HG03045 (cell line): ENCODE measurements at regions not wholly inside any gene's neighbourhood (a gene's known extent, or its start where the extent isn't known, plus 50 kb on each side); places are given as distances from the start of the nearest gene placed in this dataset.

Source experiments
- ATAC-seq: cut with Tn5 transposase; IDR thresholded peaks from one replicate; pipeline ENCODE4 v1.9.1; 2021; ENCODE audit warnings: mild to moderate bottlenecking, moderate library complexity; ENCODE audit not compliant: unreplicated experiment

- ATAC-seq = no peak
Measured at GRCh38 chr12:83216230-83216629, 529.5 kb downstream of the TMTC2 start.

- no peak for ATAC-seq
Measured at GRCh38 chr12:83214185-83214584, 527.5 kb downstream of the TMTC2 start.

DNA sequence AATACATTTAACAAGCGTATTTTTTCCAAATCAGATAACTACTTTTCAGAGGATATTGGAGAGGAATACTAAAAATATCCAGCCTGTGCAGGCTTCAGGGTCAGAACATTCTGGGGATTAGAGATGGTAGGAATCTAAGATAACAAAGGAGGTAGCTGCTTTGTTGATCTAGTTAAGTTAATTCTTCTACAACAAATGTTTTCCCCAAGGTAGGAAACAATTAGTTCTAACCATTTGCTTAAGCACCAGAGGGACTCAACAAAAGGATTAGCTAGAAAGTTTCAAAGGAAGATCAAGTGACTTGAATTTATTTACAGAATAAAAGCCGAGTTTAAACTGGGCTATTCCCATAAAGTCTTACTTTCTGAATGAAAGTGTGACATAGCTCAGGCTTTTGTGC lies 524.2 kb downstream of the TMTC2 start:
- no peak for ATAC-seq

- no peak for ATAC-seq
Measured at GRCh38 chr12:83199069-83199468, 512.4 kb downstream of the TMTC2 start.

DNA sequence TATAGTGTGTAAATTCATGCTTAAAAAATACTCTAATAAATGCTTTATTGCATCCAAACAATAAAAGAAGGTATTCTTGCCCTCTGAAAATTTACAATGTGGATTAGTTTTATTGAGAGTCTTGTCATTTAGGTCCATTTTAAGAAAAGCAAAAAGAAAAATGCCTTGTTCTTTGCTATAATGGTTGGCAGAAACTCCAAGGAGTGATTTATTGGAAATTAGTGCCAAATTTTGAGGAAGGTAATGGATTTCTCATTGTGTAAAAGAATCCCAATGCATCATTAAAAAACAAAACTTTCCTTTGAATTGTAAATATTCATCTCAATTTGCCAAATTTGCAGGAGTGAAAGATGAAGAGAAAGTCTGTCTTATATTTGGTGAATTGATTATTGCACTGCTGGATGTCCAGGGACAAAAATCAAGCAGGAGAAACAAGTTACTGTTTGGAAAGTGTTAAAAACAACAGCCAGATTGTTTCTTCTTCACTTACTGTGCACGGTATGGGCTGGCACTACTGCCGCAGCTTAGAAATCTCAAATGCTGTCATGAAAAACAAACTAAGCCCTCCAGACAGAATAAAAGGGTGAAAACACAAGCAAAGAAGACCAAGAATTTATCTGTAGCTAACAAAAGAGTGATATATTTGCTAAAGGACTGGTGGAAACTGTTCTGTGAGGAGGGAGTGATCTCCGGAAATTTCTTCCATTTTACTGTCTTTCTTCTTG lies 511.7 kb downstream of the TMTC2 start:
- no peak for ATAC-seq

DNA sequence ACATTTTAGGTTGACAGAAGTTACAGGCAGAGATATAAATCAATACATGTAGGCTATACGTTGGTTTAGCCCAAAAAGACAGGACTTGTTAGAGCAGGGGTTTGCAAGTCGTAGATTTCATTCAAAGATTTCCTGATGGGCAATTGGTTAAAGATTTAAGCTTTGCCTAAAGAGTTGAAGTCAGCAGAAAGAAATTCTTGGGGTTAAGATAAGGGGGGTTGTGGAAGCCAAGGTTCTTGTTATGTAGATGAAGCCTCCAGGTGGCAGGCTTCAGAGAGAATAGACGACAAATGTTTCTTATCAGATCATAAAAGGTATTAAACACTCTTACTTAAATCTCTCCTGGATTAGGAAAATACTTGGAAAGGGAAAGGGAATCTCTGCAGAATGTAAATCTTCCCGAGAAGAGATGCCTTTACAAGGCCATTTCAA lies 510.8 kb downstream of the TMTC2 start:
- no peak for ATAC-seq

DNA sequence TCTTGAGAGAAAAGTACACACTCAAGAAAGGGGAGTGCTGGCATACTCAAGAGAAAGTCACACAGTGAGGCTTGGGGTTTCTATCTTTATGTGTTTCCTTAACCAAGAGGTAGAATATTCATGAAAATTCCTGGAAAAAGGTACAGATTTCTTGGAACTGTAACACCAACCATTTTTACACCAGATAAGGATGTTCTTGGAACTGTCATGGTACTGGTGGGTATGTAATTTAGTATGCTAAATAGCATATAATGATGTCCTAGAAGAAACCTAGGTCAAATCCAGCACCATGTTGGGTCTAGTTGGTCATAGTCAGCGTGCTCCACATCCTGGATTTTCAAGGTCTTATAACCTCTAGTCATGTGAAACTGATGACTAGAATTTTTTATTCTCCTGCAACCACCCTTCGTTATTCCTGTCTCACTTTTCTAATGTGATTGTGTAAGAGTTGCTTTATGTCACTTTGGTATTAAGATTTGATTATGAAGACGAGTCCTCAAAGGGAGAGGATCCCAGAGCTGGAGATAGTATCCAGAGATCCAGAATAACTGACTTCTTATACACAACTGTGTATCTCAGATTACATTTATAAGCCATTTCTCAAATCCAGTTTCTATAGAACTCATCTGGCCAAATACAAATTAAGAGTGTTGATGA lies 510.1 kb downstream of the TMTC2 start:
- ATAC-seq = no peak

- ATAC-seq = no peak
Measured at GRCh38 chr12:83190631-83191390, 504.1 kb downstream of the TMTC2 start.

DNA sequence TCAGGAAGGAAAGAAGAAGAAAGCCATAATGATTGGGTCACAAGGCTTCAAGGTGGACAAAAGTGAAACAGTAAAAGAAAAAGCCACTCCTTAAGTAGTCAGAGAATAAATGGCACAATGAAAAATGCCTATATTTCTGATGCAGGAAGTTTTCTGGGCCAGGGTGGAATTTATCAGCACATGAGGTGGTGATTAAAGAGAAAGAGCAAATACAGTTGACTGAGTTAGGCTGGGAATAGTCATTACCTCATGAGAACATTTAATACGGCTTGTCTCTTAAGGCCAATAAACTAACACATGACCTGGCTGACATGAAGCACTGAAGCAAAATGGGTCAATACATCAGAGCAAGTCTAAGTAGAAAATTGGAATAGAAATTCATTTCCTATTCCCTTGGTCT lies 499.7 kb downstream of the TMTC2 start:
- no peak for ATAC-seq

DNA sequence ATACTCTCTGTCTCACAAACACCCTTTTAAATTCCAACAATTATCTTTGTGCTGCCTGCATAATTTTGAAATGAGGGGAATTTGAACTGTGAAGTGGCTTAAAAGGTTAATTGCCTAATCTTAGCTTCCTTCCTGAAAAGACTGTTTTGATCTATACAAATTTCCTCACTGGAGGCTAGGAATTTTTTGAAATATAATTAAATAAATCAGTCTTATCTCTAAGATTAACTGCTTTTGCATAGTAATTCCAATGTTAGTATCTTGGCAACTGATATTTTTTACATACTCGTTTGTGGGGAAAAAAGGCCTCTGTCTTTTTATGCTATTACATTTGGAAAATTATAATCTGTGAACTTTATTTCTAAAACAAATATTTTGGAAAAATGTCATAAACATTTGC lies 498.5 kb downstream of the TMTC2 start:
- no peak for ATAC-seq
